ENCODE measurements at regions not wholly inside any gene's neighbourhood (a gene's known extent, or its start where the extent isn't known, plus 50 kb on each side); places are given as distances from the start of the nearest gene placed in this dataset.
"Not testable (repeated sequence)": the region's sequence is repeated elsewhere in the genome, so short reads cannot be mapped to it uniquely, and the experiment has no call there.

DNA sequence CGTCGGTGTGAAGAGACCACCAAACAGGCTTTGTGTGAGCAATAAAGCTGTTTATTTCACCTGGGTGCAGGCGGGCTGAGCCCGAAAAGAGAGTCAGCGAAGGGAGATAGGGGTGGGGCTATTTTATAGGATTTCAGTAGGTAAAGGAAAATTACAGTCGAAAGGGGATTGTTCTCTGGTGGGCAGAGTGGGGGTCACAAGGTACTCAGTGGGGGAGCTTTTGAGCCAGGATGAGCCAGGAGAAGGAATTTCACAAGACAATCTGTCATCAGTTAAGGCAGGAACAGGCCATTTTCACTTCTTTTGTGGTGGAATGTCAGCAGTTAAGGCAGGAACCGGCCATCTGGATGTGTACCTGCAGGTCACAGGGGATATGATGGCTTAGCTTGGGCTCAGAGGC lies 98.1 kb downstream of the RTP4 start:
- not testable (repeated sequence) for DNase-seq

- no peak for DNase-seq
Measured at GRCh38 chr3:187465503-187465902, 97.3 kb downstream of the RTP4 start.

GRCh38 chr3:187464682-187465081 lies 96.5 kb downstream of the RTP4 start:
- no peak for DNase-seq

GRCh38 chr3:187458921-187459320 lies 90.7 kb downstream of the RTP4 start:
- no peak for DNase-seq

DNA sequence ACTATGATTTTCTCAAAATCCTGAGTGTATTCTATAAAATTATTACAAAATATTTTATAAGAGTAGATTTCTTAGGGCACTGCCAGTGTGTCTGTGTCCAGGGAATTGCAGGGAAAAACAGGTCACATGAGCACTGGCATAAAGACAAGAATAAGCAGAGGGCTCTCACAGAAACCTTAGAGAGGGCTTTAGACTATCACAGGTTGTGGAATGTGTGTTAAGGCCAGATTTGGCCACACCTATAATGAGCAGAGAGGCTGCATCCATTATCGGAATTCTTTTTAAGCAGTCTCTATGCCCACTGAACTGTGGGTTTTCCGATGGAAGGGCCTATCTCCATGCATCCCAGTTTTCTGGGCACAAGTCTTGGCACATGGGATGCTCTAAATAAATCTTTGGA lies 90.2 kb downstream of the RTP4 start:
- no peak for DNase-seq

- DNase-seq: no peak
Measured at GRCh38 chr3:187456250-187456649, 88.1 kb downstream of the RTP4 start.

DNA sequence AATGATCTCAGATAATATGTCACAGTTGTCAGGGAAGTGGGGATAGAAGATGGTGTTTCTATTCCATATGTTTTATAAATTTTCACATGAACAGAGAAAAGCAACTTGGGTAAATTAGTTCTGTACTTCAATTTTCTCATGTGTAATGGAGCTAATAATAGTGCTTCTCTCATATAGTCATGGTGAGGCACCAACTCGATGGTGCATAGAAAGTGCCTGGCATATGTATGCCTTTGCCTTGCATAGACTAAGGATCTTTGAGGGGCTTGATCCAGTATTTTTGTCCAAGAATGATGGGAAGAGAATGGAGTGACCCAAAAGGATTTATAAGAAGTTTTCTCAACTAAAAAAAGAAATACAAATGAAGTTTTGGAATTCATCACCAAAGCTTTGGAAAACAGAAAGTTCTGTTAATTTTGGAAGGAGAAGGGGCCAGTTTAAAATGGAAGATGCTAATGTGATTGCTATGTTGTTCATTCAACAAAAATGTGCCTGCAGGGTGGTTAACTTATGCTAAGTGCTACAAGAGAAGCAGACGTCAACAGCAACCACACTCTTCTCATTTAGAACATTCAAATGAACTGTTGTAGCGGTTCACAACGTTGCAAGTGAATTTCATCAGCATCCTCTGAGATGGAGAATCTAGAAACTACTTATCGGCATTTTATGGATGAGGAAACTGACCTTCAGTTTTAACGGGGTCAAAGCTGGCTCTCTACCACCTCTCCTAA lies 86.1 kb downstream of the RTP4 start:
- no peak for DNase-seq

GRCh38 chr3:187450431-187451190 lies 82.4 kb downstream of the RTP4 start:
- peak; percentile 21 to 34 for DNase-seq

DNA sequence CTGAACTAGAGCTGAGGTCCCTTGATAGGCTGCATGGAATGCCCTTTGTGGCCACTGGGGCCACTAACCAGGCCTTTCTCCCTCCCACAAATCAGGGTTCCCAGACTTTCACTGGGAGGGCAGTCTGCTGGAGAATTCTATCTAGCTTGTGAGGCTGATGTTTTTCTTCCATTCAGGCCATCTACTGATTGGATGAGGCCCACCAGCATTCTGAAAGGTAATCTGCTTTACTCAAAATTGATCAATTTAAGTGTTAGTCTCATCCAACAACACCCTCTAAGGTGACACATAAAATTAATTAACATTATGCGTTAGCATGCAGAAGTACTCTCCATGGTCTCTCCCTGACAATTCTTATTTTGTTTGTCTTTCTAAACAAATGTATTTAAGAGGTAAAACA lies 80.5 kb downstream of the RTP4 start:
- no peak for DNase-seq

DNA sequence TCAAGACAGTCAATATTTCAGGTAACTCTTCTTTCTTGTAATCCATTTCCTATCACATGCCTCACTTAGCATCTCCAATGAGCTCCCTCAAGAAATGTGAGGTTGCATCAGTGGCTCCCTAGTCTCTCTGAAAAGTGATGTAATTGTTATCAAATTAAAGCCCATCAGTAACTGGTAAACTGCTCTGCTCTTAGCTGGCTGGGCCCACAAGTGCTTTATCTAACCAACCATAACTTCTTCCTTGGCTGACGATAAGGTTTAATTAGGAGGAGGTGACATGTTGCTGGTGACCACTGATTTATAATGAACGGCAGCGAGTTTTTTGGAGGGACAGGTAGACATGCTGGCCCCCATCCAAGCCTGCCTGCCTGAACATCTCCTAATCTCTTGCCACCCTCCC lies 79.6 kb downstream of the RTP4 start:
- DNase-seq: no peak

DNA sequence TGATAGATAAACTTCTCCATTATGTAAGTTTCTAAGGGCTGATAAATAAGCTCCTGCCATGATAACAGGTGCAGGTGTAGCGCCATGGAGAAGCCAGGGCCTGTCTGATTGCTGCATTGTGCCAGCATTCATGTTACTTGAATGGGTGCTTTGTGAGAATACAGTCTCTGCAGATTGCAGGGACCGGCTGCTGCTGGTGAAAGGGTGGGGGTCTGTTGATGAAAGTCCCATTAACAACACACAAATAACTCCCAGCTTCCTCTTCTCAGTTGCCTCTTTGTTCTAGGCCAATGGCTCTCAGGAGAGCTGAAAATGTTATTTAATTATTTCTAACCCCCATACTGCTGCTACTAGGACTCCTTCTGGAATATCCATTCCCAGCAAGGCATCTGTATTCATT lies 77.2 kb downstream of the RTP4 start:
- peak; percentile 36 to 50 for DNase-seq

- DNase-seq: no peak
Measured at GRCh38 chr3:187434524-187434923, 66.3 kb downstream of the RTP4 start.

GRCh38 chr3:187430576-187430975 lies 62.4 kb downstream of the RTP4 start:
- DNase-seq: no peak

Measured in NCI-H2081 (cell line).